VCaP (cell line): ENCODE measurements at regions not wholly inside any gene's neighbourhood (a gene's known extent, or its start where the extent isn't known, plus 50 kb on each side); places are given as distances from the start of the nearest gene placed in this dataset.

Source experiments
- H3K27ac ChIP-seq: fragments of 450-650 bp; 2 replicates; pipeline ENCODE4 v1.5.1; 2017
- CTCF ChIP-seq: fragments of 450-650 bp; conservative IDR thresholded peaks from 2 replicates; pipeline ENCODE4 v1.5.1; 2017; ENCODE audit warnings: mild to moderate bottlenecking, moderate library complexity

DNA sequence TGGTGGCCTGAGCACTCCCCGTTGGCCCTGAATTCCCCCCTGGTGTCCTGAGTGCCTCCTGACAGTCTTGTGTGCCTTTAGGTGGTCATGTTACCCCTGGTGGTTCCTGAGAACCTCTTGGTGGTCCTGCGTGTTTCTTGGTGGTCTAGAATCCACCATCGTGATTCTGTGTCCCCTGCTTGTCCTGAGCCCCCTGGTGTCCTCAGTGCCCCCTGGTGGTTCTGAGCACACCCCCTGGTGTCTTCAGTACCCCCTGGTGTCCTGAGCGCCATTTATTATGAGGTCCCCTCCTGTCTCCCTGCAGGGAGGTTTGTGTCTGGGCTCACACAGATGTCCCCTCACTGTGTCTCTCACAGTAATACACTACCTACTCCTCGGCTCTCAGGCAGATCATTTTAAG, 61.3 kb upstream of the MAL start:
- TF ChIP-seq CTCF: no peak

GRCh38 chr2:94966689-94967088, 58.8 kb upstream of the MAL start:
- no peak overlapping the region for H3K27ac ChIP-seq
- TF ChIP-seq CTCF: no peak

More for the DNA sequence above, 61.3 kb upstream of the MAL start:
- no peak overlapping the region for H3K27ac ChIP-seq

DNA sequence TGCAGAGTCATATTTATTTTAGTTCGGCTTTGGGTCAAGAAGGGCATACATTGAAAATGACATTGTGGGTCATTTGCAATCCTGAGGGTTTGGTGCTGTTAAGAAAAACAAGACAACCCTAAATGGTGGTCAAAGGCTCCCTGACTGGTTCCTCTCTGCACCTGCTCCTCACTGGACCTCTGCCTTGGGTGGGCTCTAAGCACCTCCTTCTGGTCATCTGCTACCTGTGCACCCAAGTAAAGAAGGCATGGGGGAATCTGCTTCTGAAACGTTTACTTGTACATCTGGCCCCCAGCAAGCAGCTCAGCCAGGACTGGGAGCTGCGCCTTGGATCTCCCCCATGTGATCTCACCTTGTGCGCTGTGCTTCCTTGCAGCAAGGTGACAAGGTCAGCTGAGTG, 55.2 kb upstream of the MAL start:
- H3K27ac ChIP-seq: no peak overlapping the region
- no peak for TF ChIP-seq CTCF
